ENCODE measurements at regions not wholly inside any gene's neighbourhood (a gene's known extent, or its start where the extent isn't known, plus 50 kb on each side); places are given as distances from the start of the nearest gene placed in this dataset.
"Not testable (repeated sequence)": the region's sequence is repeated elsewhere in the genome, so short reads cannot be mapped to it uniquely, and the experiment has no call there.

DNA sequence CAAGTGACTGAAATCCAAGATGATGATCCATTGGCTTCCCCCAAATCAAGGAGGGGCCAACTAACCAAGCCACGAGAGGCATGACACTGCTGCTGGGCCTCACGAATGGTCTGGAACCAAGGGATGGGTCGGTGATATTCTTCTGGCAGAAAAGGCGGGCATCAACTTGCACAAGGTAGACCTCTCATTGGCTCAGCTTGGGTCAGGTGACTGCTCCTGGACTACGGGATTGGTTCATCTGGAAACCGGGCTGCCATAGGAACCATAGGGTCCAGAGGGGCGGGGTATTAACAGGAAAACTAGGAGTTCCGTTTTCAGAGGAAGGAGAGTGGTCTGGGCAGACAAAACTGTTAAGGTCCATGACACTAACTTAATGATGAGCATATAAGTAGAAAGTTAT lies 100.9 kb downstream of the TFAP2C start:
- no peak for DNase-seq

DNA sequence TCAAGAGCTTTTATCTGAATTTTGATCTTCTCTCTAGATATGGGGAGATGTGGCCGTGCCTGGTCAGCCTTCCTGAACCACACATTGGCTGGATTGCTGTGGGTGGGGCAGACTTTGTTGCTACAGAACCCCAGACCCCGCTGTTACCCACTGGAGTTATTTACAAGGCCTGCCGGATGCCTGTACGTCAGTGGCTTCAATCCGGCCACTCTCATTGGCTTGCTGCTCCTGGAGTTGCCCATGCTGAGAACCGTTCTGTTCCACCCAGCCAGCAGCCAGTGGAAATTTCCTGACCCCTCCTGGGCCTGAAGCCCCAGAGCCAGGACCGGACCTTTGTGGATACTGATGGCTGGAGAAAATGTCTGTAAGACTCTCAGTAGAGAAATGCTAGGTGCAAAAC lies 101.9 kb downstream of the TFAP2C start:
- DNase-seq = no peak

- DNase-seq = no peak
Observed at GRCh38 chr20:56731476-56731875, 102.4 kb downstream of the TFAP2C start.

DNA sequence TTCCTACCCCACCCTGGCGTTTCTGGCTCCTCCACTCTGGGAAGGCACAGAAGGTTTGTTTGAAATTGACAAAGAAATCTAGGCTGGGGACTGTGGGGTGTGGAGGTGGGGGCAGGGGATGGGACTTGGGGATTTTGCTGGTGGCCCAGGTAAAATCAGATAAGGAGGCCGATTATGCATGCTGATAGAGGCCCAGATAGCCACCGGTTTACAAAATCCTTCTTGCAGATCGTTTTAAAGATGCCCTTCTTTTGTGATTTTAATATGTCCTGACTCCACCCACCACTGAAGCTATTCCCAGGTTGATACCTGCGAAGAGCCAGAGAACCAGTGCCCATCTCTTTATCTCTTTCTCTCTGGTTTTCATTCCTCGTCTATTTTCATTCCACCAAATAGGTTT lies 104.9 kb downstream of the TFAP2C start:
- DNase-seq = no peak

DNA sequence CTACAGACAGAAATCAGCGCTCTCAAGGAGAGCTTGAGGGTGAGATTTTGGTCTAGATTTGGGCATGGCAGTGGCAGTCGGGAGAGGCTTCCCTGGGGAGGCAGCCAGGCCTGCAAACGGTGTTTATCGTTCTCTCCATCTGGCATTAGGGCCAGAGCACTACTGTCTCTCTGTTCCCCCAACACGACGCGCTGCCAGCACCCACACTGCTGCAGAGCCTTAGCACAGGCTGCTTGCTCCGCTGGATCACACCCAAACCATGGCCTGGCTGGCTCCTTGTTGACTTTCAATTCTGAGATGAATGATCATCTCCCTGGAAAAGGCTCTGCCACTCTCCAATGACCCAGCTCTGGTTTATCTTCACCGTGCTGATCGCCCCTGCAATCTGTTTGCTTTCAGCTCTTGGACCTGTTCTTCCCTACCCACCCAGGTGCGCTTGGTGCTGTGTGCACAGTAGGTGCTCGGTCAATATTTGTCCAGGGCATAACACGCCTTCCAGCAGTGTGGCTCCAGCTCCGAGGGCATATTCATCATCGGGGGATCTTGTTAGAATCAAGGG lies 106.1 kb downstream of the TFAP2C start:
- no peak for DNase-seq

DNA sequence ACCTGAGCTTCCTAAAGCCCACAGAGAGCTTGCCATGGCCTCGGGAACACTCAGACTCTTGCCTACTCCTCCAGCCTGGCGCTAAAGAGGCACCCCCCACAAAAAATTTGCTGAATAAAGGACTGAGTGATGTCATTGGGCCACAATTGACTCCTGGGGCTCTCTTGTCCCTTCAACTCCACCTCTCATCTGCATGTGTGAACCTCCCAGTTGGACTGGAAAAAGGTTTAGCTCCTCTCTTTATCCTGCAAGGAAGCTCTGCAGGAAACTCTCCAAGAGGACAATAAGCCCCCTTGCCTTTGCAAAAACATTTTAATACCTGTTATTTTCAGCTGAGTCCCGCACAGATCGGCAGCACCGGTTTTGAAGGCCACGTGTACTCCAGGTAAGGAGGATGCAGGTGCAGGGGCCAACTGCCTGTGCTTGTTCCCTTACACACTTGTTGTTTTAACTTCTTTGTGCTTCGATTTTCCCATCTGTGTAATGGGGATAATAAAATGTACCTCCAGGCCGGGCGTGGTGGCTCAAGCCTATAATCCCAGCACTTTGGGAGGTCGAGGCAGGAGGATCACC lies 107.3 kb downstream of the TFAP2C start:
- no peak for DNase-seq

- DNase-seq = not testable (repeated sequence)
Observed at GRCh38 chr20:56744325-56744821, 115.3 kb downstream of the TFAP2C start.

DNA sequence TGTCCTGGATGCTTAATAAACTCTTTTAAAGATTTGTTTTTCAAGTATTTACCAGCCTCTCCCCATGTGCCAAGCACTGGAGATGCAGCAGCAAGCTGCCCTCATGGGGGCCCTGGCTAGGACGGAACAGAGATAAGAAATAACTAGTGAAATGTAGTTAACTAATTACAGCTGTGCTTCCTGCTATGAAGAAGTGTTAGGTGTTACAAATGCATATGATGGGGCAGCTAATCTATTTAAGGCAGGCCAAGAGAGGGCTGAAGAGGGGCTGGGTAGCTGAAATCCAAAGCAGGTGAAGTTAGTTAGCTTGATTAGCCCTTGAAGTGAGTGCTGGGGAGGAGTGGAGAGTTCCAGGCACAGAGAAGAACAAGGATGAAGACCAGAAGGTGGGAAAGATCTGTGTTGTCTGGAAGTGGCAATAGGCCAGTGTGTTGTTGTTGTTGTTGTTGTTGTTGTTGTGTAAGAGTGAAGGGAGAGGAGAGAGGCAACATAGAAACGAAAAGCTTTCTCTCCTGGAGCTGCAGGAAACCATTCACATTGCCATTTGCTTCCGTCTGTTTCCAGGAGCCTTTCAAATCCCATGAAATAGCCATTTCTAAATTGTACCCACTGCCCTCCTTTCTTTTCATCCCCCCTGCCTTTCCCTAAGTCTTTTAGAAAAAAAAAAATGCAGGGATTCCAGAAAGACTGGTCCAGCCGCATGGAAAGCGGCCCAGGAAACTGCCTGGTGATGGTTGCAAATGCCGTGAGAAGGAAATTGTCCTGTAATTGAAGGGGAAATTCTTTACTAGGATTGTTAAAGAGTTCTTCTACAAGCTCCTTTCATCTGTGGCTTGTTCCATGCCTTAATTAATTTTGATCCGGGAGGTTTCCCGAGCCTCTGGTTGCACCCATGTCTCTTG lies 119.6 kb downstream of the TFAP2C start:
- no peak for DNase-seq

DNA sequence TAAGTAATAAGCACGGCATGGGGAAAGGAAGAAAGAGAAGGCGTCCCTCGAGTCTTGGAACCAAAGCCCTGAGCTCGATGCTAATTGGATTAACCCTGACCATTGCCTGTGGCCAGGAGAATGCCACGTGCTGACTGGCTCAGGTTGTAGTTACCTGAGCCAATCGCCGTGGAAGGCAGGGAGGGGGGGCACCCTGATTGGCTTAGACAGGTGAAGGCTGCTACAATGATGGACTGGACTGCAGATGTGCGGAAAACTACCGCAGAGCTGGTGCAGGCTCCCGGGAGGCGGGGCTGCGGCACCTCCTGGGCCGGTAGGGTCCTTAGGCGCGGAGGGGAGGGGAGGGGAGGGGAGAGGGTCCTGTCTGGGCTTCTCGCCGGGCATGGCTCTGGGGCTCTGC lies 121.3 kb downstream of the TFAP2C start:
- DNase-seq = no peak

DNA sequence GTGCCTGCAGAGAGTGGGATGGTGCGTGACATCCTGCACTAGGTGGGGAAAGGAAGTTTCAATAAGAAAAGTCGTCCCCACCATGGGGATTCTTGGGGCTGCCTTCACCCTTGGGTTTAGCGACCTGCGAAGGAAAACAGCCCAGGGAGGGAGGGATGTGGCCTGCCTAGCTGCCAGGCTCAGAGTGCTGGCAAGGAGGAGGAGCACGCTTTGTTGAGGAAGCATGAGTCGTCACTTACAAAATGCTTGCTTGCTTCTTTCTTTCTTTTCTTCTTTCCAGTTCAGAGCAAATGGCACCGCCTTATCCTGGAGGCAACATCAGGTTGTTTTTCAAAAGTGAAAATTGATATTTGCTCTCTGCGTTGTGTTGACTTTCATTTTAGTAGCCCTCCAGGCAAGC lies 123.2 kb downstream of the TFAP2C start:
- DNase-seq = no peak

- no peak for DNase-seq
Observed at GRCh38 chr20:56755201-56755600, 126.1 kb downstream of the TFAP2C start.

GRCh38 chr20:56756658-56757057 lies 127.6 kb downstream of the TFAP2C start:
- not testable (repeated sequence) for DNase-seq

GRCh38 chr20:56758706-56759105 lies 129.6 kb downstream of the TFAP2C start:
- DNase-seq = no peak

DNA sequence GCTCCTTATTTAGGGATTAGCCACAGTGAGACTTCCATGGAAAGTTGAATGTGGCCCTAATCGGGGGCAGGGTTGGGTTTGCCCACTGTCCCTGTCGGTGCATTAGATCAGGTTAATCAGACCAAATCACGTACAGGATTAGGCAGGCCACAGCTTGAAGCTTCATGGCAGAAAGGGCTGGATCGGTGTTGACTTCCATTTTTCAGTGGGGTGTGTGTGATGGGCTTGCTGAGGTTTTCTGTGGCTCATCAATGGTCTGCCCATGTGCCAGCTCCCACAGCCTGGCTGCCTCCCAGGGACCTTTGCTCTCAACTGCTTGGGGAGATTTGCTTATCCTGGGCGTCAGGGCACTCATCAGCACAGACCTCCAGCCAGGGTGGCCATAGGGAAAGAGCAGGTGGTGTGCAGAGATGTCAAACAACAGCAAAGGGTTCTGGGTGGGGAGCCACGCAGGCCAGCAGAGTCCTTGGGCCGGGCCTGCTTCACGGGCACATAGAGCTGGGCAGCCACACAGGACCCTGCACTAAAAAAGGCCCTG lies 130.7 kb downstream of the TFAP2C start:
- no peak for DNase-seq

- no peak for DNase-seq
Observed at GRCh38 chr20:56760610-56761009, 131.5 kb downstream of the TFAP2C start.

DNA sequence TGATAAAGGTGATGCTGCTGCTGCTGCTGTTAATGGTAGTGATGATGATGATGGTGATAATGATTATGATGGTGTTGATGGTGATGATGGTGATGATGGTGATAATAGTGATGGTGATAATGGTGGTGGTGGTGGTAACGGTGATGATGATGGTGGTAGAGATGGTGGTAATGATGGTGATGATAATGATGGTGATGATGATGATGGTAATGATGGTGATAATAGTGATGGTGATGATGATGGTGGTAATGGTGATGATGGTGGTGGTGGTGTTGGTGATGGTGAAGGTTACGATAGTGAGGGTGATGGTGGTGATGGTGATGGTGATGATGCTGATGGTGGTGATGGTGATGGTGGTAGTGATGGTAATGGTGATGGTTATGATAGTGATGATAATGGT lies 132.3 kb downstream of the TFAP2C start:
- no peak for DNase-seq

DNA sequence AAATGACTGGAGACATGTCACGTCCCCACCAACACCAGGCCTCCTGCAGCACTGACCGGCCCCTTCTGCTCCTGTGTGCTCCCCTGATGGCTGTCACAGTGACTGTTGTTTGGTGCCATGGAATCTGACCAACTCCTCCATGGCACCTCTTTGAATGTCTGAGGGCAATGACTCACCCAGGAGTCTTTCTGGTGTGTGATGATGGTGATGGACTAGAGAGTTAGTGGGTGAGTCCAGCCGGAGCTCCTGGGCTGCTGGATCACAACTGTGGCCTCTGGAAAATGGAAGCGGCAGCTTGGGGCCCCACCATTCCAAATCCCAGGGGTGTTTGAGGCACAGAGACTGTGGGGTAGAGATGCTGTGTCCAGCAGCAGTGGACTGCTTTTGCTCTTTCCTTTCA lies 133.3 kb downstream of the TFAP2C start:
- no peak for DNase-seq

- DNase-seq = no peak
Observed at GRCh38 chr20:56762829-56763228, 133.7 kb downstream of the TFAP2C start.

GRCh38 chr20:56764671-56765070 lies 135.6 kb downstream of the TFAP2C start:
- DNase-seq = no peak

GRCh38 chr20:56765172-56766073 lies 136.3 kb downstream of the TFAP2C start:
- no peak for DNase-seq

DNA sequence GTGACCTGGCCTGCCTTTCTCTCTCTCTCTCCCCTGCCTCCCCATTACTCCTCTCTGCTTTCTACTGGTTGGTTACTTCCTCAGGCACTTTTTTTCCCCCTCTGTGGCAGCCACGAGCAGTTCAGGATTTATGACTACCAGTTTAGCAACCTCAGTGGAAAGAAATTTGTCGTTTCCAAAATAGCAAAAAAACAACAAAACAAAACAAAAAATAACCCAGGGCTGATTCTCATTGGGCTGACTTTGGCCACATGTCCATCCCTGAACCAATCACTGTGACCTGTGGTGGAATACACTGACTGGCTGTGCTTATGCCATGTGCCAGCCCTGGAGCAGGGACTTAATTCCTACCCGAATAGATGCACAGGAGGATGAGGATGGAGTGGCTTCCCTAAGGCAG lies 137.4 kb downstream of the TFAP2C start:
- no peak for DNase-seq

- no peak for DNase-seq
Observed at GRCh38 chr20:56769921-56770600, 141.0 kb downstream of the TFAP2C start.
